Sigmoid colon (tissue), 6 donors: ENCODE measurements at regions not wholly inside any gene's neighbourhood (a gene's known extent, or its start where the extent isn't known, plus 50 kb on each side); places are given as distances from the start of the nearest gene placed in this dataset.

Experiments
- DNase-seq: peaks from one replicate; pipeline ENCODE4 v3.0.0-alpha.2; 2019
- H3K27ac ChIP-seq, 4 donors: fragments of 200-600 bp; sonication (generic); one replicate each; pipeline ENCODE4 v1.5.1; 2016 to 2019; ENCODE audit warnings: mild to moderate bottlenecking in 1 of 4
- H3K27me3 ChIP-seq, 3 donors: fragments of 200-600 bp; sonication (generic); one replicate each; pipeline ENCODE4 v1.5.1; 2019; ENCODE audit warnings: mild to moderate bottlenecking in 1 of 3
- H3K36me3 ChIP-seq, 4 donors: fragments of 200-600 bp; sonication (generic); one replicate each; pipeline ENCODE4 v1.5.1; 2016 to 2019
- H3K4me1 ChIP-seq, 4 donors: fragments of 200-600 bp; sonication (generic); one replicate each; pipeline ENCODE4 v1.5.1; 2017 to 2019
- H3K4me3 ChIP-seq, 4 donors: fragments of 200-600 bp; sonication (generic); one replicate each; pipeline ENCODE4 v1.5.1; 2017 to 2019; ENCODE audit warnings: mild to moderate bottlenecking in 2 of 4, moderate library complexity in 1 of 4
- H3K9me3 ChIP-seq, 4 donors: fragments of 200-600 bp in 3 of 4; sonication (generic) in 3 of 4; one replicate each; pipeline versions ENCODE4 v1.5.1 to v1.6.1; 2013 to 2019
- CTCF ChIP-seq, 4 experiments: fragments of 450-650 bp in 3 of 4; fragments of 200-600 bp in 1 of 4; IDR thresholded peaks; one replicate each; pipeline ENCODE4 v1.5.1; 2016 to 2019; ENCODE audit warnings: antibody characterized with exemption in 4 of 4, mild to moderate bottlenecking in 3 of 4, moderate library complexity in 2 of 4
- EP300 ChIP-seq, 4 donors: sonication (generic); formaldehyde crosslinking; IDR thresholded peaks; one replicate each; pipeline ENCODE4 v1.6.1; 2017; ENCODE audit warnings: antibody characterized with exemption in 4 of 4
- POLR2A ChIP-seq, 2 donors: fragments of 450-650 bp; IDR thresholded peaks; one replicate each; pipeline ENCODE4 v1.6.1; 2016; ENCODE audit warnings: antibody characterized with exemption in 2 of 2, mild to moderate bottlenecking in 2 of 2, moderate library complexity in 2 of 2
- POLR2AphosphoS5 ChIP-seq, 4 donors: sonication (generic); formaldehyde crosslinking; IDR thresholded peaks; one replicate each; pipeline ENCODE4 v1.6.1; 2017; ENCODE audit warnings: antibody characterized with exemption in 4 of 4
- WGBS, 2 donors: extraction: QIAGEN DNeasy Blood & Tissue Kit; methylation state at CpG; one replicate each; pipeline ENCODE4 v1.1.7; 2013; 5-methylcytosine and 5-hydroxymethylcytosine counted together
- intact Hi-C: fragments of 100-400 bp; cut with DNase I; formaldehyde crosslinking; loops from one replicate; pipeline ENCODE4 v1.15.1; 2023
- donor health status: healthy with polysubstance abuse.
- donor health status: healthy.

GRCh38 chr2:66001538-66001937 is 433.4 kb upstream of the MEIS1 start:
- Histone ChIP-seq H3K4me1 (no peaks in the 10 kb centered on the region), H3K36me3 (no peaks in the 10 kb centered on the region), H3K27me3 (no peaks in the 10 kb centered on the region), H3K9me3 (no peaks in the 10 kb centered on the region), H3K27ac (no peak overlapping the region), H3K4me3 (no peak overlapping the region)
- intact Hi-C loops, result no loop called here
- WGBS, 2 donors, result 73 to 81% methylated on average over 2 of the region's 2 CpGs
- DNase-seq, result no peak
- TF ChIP-seq POLR2AphosphoS5 (IDR thresholded peaks at IDR 0.05) (no peak), CTCF (IDR thresholded peaks at IDR 0.05) (no peak), POLR2A (IDR thresholded peaks at IDR 0.05) (no peak), EP300 (IDR thresholded peaks at IDR 0.05) (no peak)

GRCh38 chr2:66000901-66001300 is 434.0 kb upstream of the MEIS1 start:
- 34 to 70% methylated on average over 1 of the region's 1 CpG for WGBS, 2 donors
- no peaks in the 10 kb centered on the region for H3K36me3 ChIP-seq
- intact Hi-C loops, result no loop called here

GRCh38 chr2:65999796-66000195 is 435.1 kb upstream of the MEIS1 start:
- intact Hi-C loops, result no loop called here
- no peak overlapping the region for H3K4me3 ChIP-seq
- no peak overlapping the region for H3K27ac ChIP-seq
- WGBS, 2 donors, result 28 to 34% methylated on average over 2 of the region's 2 CpGs
- H3K9me3 ChIP-seq, result no peaks in the 10 kb centered on the region
- no peak for DNase-seq
- no peak for TF ChIP-seq EP300 (IDR thresholded peaks at IDR 0.05)
- TF ChIP-seq CTCF (IDR thresholded peaks at IDR 0.05), result no peak
- no peak for TF ChIP-seq POLR2A (IDR thresholded peaks at IDR 0.05)
- TF ChIP-seq POLR2AphosphoS5 (IDR thresholded peaks at IDR 0.05), result no peak
- no peaks in the 10 kb centered on the region for H3K27me3 ChIP-seq
- no peaks in the 10 kb centered on the region for H3K4me1 ChIP-seq
- no peaks in the 10 kb centered on the region for H3K36me3 ChIP-seq

More at GRCh38 chr2:66000901-66001300, 434.0 kb upstream of the MEIS1 start:
- Histone ChIP-seq H3K4me1 (no peaks in the 10 kb centered on the region), H3K27ac (no peak overlapping the region), H3K27me3 (no peaks in the 10 kb centered on the region), H3K4me3 (no peak overlapping the region), H3K9me3 (no peaks in the 10 kb centered on the region)
- no peak for TF ChIP-seq CTCF (IDR thresholded peaks at IDR 0.05)
- TF ChIP-seq EP300 (IDR thresholded peaks at IDR 0.05), result no peak
- TF ChIP-seq POLR2A (IDR thresholded peaks at IDR 0.05), result no peak
- TF ChIP-seq POLR2AphosphoS5 (IDR thresholded peaks at IDR 0.05), result no peak
- no peak for DNase-seq

- H3K4me1 ChIP-seq, result no peaks in the 10 kb centered on the region
- no peak overlapping the region for H3K4me3 ChIP-seq
- no peak for DNase-seq
- TF ChIP-seq EP300 (IDR thresholded peaks at IDR 0.05), result no peak
- TF ChIP-seq POLR2AphosphoS5 (IDR thresholded peaks at IDR 0.05), result no peak
- TF ChIP-seq POLR2A (IDR thresholded peaks at IDR 0.05), result no peak
- no peak for TF ChIP-seq CTCF (IDR thresholded peaks at IDR 0.05)
- intact Hi-C loops, result no loop called here
- no peaks in the 10 kb centered on the region for H3K9me3 ChIP-seq
- H3K36me3 ChIP-seq, result no peaks in the 10 kb centered on the region
- H3K27ac ChIP-seq, result no peak overlapping the region
- WGBS, 2 donors, result 71 to 96% methylated on average over 2 of the region's 2 CpGs
- no peaks in the 10 kb centered on the region for H3K27me3 ChIP-seq
Measured at GRCh38 chr2:65999103-65999502, 435.8 kb upstream of the MEIS1 start.

- no peaks in the 10 kb centered on the region for H3K27me3 ChIP-seq
- no peak overlapping the region for H3K27ac ChIP-seq
- H3K36me3 ChIP-seq, result no peaks in the 10 kb centered on the region
- H3K4me1 ChIP-seq, result no peaks in the 10 kb centered on the region
- no peak overlapping the region for H3K4me3 ChIP-seq
- H3K9me3 ChIP-seq, result no peaks in the 10 kb centered on the region
- TF ChIP-seq CTCF (IDR thresholded peaks at IDR 0.05) (no peak), POLR2AphosphoS5 (IDR thresholded peaks at IDR 0.05) (no peak), POLR2A (IDR thresholded peaks at IDR 0.05) (no peak), EP300 (IDR thresholded peaks at IDR 0.05) (no peak)
- WGBS, 2 donors, result 0 to 64% methylated on average over 1 of the region's 1 CpG
- no peak for DNase-seq
- intact Hi-C loops, result no loop called here
Measured at GRCh38 chr2:65997961-65998360, 437.0 kb upstream of the MEIS1 start.
